Stimulated activated memory B cell treated with anti-CD40 and anti-IgM and Interleukin-4, amounts not matched to agents 10 μg/mL and 1 μg/mL and 100 μg/mL, for 72 hours (primary cell): ENCODE measurements at regions not wholly inside any gene's neighbourhood (a gene's known extent, or its start where the extent isn't known, plus 50 kb on each side); places are given as distances from the start of the nearest gene placed in this dataset.
A peak's percentile ranks its signal among the peaks of the same experiment; 100 is the strongest.

Source experiments
- ATAC-seq: fragments of 150-1000 bp; cut with Tn5 transposase; 2 replicates; pipeline ENCODE4 v1.10.0; 2021
- H3K27ac Mint-ChIP-seq: one replicate; pipeline ENCODE4 v1.8.0; 2022; ENCODE audit warnings: mild to moderate bottlenecking, mixed read lengths
- H3K27me3 Mint-ChIP-seq: one replicate; pipeline ENCODE4 v1.8.0; 2022; ENCODE audit warnings: mixed read lengths
- H3K36me3 Mint-ChIP-seq: one replicate; pipeline ENCODE4 v1.8.0; 2022; ENCODE audit warnings: mixed read lengths
- H3K4me1 Mint-ChIP-seq: one replicate; pipeline ENCODE4 v1.8.0; 2022; ENCODE audit warnings: mixed read lengths
- H3K4me3 Mint-ChIP-seq: one replicate; pipeline ENCODE4 v1.8.0; 2022; ENCODE audit warnings: mild to moderate bottlenecking, moderate library complexity, mixed read lengths
- H3K9me3 Mint-ChIP-seq: one replicate; pipeline ENCODE4 v1.8.0; 2022; ENCODE audit warnings: mixed read lengths

GRCh38 chr13:110097013-110097412 lies 209.9 kb downstream of the COL4A1 start:
- no peaks in the 10 kb centered on the region for H3K4me1 Mint-ChIP-seq
- no peak overlapping the region for H3K4me3 Mint-ChIP-seq
- H3K36me3 Mint-ChIP-seq: no peaks in the 10 kb centered on the region
- no peak overlapping the region for H3K27ac Mint-ChIP-seq
- peaks cover 11% of the 10 kb centered on the region for H3K9me3 Mint-ChIP-seq
- no peak for ATAC-seq
- no peaks in the 10 kb centered on the region for H3K27me3 Mint-ChIP-seq

- H3K9me3 Mint-ChIP-seq: peaks cover 3% of the 10 kb centered on the region
- ATAC-seq: no peak
- H3K36me3 Mint-ChIP-seq: no peaks in the 10 kb centered on the region
Measured at GRCh38 chr13:110092831-110093247, 214.1 kb downstream of the COL4A1 start.

GRCh38 chr13:110089815-110090214 lies 217.1 kb downstream of the COL4A1 start:
- no peak for ATAC-seq
- Mint-ChIP-seq H3K9me3 (peaks cover 6% of the 10 kb centered on the region), H3K36me3 (no peaks in the 10 kb centered on the region), H3K4me1 (no peaks in the 10 kb centered on the region), H3K4me3 (no peak overlapping the region), H3K27me3 (no peaks in the 10 kb centered on the region), H3K27ac (no peak overlapping the region)

More at GRCh38 chr13:110092831-110093247, 214.1 kb downstream of the COL4A1 start:
- no peaks in the 10 kb centered on the region for H3K27me3 Mint-ChIP-seq
- no peaks in the 10 kb centered on the region for H3K4me1 Mint-ChIP-seq
- no peak overlapping the region for H3K4me3 Mint-ChIP-seq
- no peak overlapping the region for H3K27ac Mint-ChIP-seq

- no peak for ATAC-seq
- Mint-ChIP-seq H3K4me1 (no peaks in the 10 kb centered on the region), H3K27ac (no peak overlapping the region), H3K4me3 (no peak overlapping the region), H3K27me3 (no peaks in the 10 kb centered on the region), H3K9me3 (peaks cover 11% of the 10 kb centered on the region), H3K36me3 (no peaks in the 10 kb centered on the region)
Measured at GRCh38 chr13:110089100-110089499, 217.9 kb downstream of the COL4A1 start.

- Mint-ChIP-seq H3K27me3 (peaks cover 16% of the 10 kb centered on the region), H3K9me3 (no peaks in the 10 kb centered on the region), H3K4me1 (no peaks in the 10 kb centered on the region), H3K4me3 (no peak overlapping the region), H3K36me3 (no peaks in the 10 kb centered on the region), H3K27ac (no peak overlapping the region)
- ATAC-seq: no peak
Measured at GRCh38 chr13:110073982-110074381, 233.0 kb downstream of the COL4A1 start.

GRCh38 chr13:110070511-110071120 lies 236.3 kb downstream of the COL4A1 start:
- Mint-ChIP-seq H3K27ac (no peak overlapping the region), H3K4me3 (no peak overlapping the region), H3K36me3 (no peaks in the 10 kb centered on the region), H3K27me3 (no peaks in the 10 kb centered on the region), H3K4me1 (no peaks in the 10 kb centered on the region), H3K9me3 (no peaks in the 10 kb centered on the region)
- ATAC-seq: no peak

- Mint-ChIP-seq H3K27me3 (no peaks in the 10 kb centered on the region), H3K36me3 (no peaks in the 10 kb centered on the region), H3K4me1 (no peaks in the 10 kb centered on the region), H3K27ac (no peak overlapping the region), H3K9me3 (no peaks in the 10 kb centered on the region), H3K4me3 (no peak overlapping the region)
- no peak for ATAC-seq
Measured at GRCh38 chr13:110070046-110070445, 236.9 kb downstream of the COL4A1 start.

- Mint-ChIP-seq H3K27me3 (no peaks in the 10 kb centered on the region), H3K27ac (no peak overlapping the region), H3K4me3 (no peak overlapping the region), H3K36me3 (no peaks in the 10 kb centered on the region), H3K9me3 (no peaks in the 10 kb centered on the region), H3K4me1 (no peaks in the 10 kb centered on the region)
- ATAC-seq: no peak
Measured at GRCh38 chr13:110068176-110068473, 238.8 kb downstream of the COL4A1 start.

- H3K4me3 Mint-ChIP-seq: no peak overlapping the region
- H3K27me3 Mint-ChIP-seq: no peaks in the 10 kb centered on the region
- H3K36me3 Mint-ChIP-seq: no peaks in the 10 kb centered on the region
- no peak for ATAC-seq
- no peak overlapping the region for H3K27ac Mint-ChIP-seq
- no peaks in the 10 kb centered on the region for H3K9me3 Mint-ChIP-seq
- no peaks in the 10 kb centered on the region for H3K4me1 Mint-ChIP-seq
Measured at GRCh38 chr13:110067355-110068175, 239.4 kb downstream of the COL4A1 start.

- no peaks in the 10 kb centered on the region for H3K9me3 Mint-ChIP-seq
- ATAC-seq: no peak
Measured at GRCh38 chr13:110065780-110066179, 241.2 kb downstream of the COL4A1 start.

GRCh38 chr13:110063490-110064421 lies 243.2 kb downstream of the COL4A1 start:
- Mint-ChIP-seq H3K36me3 (no peaks in the 10 kb centered on the region), H3K4me3 (no peak overlapping the region), H3K27me3 (no peaks in the 10 kb centered on the region), H3K4me1 (no peaks in the 10 kb centered on the region), H3K9me3 (no peaks in the 10 kb centered on the region), H3K27ac (no peak overlapping the region)
- no peak for ATAC-seq

More at GRCh38 chr13:110065780-110066179, 241.2 kb downstream of the COL4A1 start:
- Mint-ChIP-seq H3K27me3 (no peaks in the 10 kb centered on the region), H3K36me3 (no peaks in the 10 kb centered on the region), H3K4me1 (no peaks in the 10 kb centered on the region), H3K27ac (no peak overlapping the region), H3K4me3 (no peak overlapping the region)

- no peaks in the 10 kb centered on the region for H3K36me3 Mint-ChIP-seq
Measured at GRCh38 chr13:110062777-110063442, 244.0 kb downstream of the COL4A1 start.

GRCh38 chr13:110062077-110062776 lies 244.7 kb downstream of the COL4A1 start:
- H3K27ac Mint-ChIP-seq: no peak overlapping the region
- no peak for ATAC-seq

More at GRCh38 chr13:110062777-110063442, 244.0 kb downstream of the COL4A1 start:
- Mint-ChIP-seq H3K4me3 (no peak overlapping the region), H3K9me3 (no peaks in the 10 kb centered on the region), H3K27me3 (no peaks in the 10 kb centered on the region), H3K27ac (no peak overlapping the region), H3K4me1 (no peaks in the 10 kb centered on the region)
- ATAC-seq: peak; percentile 34

GRCh38 chr13:110061270-110061669 lies 245.7 kb downstream of the COL4A1 start:
- Mint-ChIP-seq H3K36me3 (no peaks in the 10 kb centered on the region), H3K27ac (no peak overlapping the region), H3K4me3 (no peak overlapping the region), H3K4me1 (no peaks in the 10 kb centered on the region), H3K27me3 (no peaks in the 10 kb centered on the region), H3K9me3 (no peaks in the 10 kb centered on the region)
- no peak for ATAC-seq

More at GRCh38 chr13:110062077-110062776, 244.7 kb downstream of the COL4A1 start:
- Mint-ChIP-seq H3K27me3 (no peaks in the 10 kb centered on the region), H3K4me1 (no peaks in the 10 kb centered on the region), H3K4me3 (no peak overlapping the region), H3K36me3 (no peaks in the 10 kb centered on the region), H3K9me3 (no peaks in the 10 kb centered on the region)
